Fibroblast of the conjunctiva (primary cell): ENCODE measurements at regions not wholly inside any gene's neighbourhood (a gene's known extent, or its start where the extent isn't known, plus 50 kb on each side); places are given as distances from the start of the nearest gene placed in this dataset.

ENCODE experiments used
- DNase-seq: peaks from one replicate; pipeline ENCODE4 v3.0.0-alpha.2; 2010; ENCODE audit warnings: low read depth

GRCh38 chr3:40858364-40859115, 333.8 kb downstream of the ZNF621 start:
- no peak for DNase-seq

GRCh38 chr3:40862946-40863345, 336.4 kb upstream of the CTNNB1 start:
- DNase-seq, result no peak

GRCh38 chr3:40864146-40864782, 335.0 kb upstream of the CTNNB1 start:
- DNase-seq, result no peak

GRCh38 chr3:40864915-40865314, 334.4 kb upstream of the CTNNB1 start:
- no peak for DNase-seq

DNA sequence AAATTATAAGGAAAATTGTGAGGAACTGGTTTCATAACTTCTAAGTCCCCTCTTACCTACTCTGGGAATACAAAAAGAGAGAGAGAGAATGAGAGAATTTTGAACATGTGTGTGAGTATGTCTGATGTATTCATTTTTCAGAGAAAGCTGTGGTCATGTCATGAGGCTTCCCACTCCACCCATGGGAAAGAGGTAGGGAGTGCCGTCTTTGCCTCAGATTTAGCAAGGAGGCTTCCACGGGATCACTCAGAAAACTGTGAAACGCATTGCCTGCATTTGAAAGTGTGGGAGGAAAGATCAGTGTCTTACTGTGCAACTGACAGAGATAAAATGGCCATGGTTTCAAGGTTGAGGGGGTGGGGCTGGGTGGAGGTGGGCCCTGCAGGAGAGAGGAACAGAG, 331.5 kb upstream of the CTNNB1 start:
- DNase-seq, result no peak

GRCh38 chr3:40869013-40869412, 330.3 kb upstream of the CTNNB1 start:
- no peak for DNase-seq

DNA sequence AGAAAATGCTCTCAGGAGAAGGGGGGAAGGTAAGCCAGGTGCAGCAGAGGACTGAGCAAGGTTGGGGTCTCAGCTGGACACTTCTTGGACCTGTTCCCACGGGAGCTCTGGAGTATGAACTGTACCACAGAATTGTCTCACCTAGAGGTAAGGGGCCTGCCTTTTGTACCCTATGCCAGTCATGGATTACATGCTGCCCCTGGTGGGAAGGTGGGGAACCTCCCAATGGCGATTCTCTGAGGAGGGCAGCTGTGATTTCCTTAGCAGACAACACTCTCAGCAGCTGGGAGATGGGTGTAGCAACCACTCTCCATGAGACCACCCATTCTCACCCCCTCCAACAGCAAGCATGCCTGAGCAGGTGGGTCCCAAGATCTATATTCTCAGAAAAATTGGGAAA, 329.4 kb upstream of the CTNNB1 start:
- DNase-seq, result no peak

DNA sequence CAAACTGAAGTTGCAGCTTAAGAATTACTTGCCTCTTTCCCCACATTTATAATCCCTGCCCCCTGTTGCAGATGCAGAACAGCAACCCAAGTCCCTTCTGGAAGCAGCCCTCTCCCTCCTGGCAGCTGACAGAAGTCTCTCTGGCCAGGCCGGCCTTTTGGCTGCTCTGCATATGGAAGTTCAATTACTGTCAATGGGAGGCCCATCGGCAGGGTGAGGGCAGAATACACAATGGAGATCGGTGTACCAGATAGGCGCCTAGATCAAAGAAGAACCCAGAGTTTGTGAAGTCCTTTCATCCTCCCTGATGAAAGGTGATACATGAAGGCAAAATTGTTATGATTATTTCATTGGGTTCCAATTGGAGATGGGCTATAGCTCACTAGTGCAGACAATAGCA, 327.9 kb upstream of the CTNNB1 start:
- DNase-seq, result no peak

- no peak for DNase-seq
These were observed 326.9 kb upstream of the CTNNB1 start for GRCh38 chr3:40872258-40872920.

- no peak for DNase-seq
These were observed 325.8 kb upstream of the CTNNB1 start for GRCh38 chr3:40873476-40873875.

DNA sequence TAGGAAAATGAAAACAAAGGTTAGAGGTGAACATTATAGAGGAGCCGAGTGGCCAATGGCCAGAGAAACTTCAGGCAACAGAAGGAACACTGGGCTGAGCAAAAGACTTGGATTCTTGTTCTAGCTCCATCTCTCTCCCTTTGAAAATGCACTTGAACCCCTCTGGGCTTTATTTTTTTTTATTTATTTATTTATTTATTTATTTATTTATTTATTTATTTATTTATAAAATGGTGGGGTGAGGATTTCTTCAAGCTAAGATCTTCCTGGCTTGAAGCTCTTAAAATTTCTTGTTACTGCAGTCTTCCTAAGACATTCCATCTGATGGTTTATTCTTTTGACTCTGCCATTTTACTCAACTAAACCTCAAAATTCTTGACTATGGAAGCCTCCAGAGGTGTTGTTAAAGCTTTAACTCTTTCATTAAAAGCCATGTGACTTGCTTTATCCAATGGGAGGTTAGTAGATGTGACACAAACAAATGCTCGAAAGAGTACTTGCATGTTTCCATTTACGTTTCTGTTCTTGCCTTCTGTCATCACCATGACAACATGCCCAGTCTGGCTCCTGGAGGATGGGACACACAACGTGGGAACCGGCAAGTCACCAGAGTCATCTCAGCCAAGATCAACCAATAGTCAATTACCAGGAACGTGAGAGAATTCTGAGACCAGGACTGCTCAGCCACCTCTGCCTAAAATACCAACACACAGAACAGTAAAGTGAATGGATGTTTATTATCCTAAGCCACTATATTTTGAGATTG, 325.2 kb upstream of the CTNNB1 start:
- DNase-seq, result no peak

DNA sequence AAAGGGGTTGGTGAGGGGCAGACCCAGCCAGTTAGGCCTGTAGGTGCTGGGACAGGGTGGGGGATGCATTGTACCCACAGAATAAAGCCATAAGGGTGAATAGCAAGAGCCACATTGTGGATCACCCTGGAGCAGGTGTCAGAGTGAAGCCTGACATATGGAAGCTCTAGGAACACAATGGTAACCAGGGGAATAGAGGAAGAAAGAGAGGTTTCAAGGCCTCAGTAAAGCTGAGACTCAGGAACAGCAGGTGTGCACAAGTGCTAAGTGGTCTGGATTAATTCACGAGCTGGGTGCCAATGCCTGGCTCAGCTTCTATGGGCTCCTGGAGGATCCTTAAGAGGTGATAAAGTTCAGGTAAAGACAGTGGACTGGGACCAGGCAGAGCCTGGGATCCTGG, 323.7 kb upstream of the CTNNB1 start:
- no peak for DNase-seq

- no peak for DNase-seq
These were observed 323.3 kb upstream of the CTNNB1 start for GRCh38 chr3:40876009-40876408.

- DNase-seq, result no peak
These were observed 322.8 kb upstream of the CTNNB1 start for GRCh38 chr3:40876496-40876895.

GRCh38 chr3:40877631-40878463, 321.5 kb upstream of the CTNNB1 start:
- peak; percentile 83 for DNase-seq

GRCh38 chr3:40878464-40878905, 320.8 kb upstream of the CTNNB1 start:
- DNase-seq, result no peak

GRCh38 chr3:40885430-40885829, 313.9 kb upstream of the CTNNB1 start:
- no peak for DNase-seq

DNA sequence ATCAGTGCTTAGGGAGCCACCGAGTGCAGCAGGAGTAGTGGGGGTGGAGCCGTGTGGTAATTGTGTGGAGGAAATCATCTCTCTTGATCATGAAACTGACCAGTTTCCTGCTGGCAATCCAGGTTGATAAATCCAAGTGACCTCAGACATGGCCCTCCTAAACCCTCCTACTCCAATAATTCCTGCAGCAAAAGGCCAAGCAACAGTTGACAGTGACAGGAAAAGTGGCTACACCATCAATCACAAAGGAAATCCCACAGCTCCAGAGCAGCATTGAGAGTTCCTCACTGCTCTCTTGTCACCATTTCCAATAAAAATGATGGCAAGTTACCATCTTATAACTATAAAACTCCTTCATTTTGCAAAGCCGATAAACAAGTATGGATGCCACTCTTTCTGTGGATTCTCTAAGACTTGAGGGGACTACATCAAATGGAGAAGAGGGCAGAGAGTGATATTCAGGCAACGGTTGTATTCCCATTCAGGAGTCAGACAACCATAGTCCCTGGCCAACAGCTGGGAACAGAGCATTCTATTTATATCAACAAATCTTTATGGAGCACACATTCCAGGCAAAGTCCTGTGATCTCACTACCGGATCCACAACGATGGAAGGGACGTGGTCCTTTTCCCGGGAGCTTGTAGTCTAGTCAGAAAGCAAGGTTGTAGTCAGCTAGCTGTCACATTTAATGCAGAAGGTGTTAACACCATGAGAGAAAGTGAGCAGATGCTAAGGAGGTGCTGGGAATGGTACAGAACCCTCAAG, 312.5 kb upstream of the CTNNB1 start:
- no peak for DNase-seq

- DNase-seq, result no peak
These were observed 308.1 kb upstream of the CTNNB1 start for GRCh38 chr3:40891186-40891585.

DNA sequence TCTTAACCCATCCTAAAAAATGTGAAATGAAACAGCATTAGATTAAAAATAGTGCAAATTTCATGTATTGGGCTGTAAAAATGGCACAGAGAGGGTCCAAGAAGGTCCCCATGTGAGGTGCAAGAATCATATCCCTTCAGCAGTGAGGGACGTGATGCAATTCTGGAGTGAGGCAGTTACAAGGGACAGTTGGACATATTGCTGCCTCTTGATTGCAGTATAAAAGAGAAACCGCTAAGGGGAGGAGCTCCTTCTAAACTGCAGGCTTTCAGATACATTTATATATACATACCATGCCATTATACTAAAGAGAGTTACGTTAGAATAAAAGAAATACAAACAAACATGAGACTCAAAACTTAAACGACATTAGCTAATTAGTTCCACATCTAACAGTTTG, 304.2 kb upstream of the CTNNB1 start:
- no peak for DNase-seq

GRCh38 chr3:40899286-40899712, 300.0 kb upstream of the CTNNB1 start:
- no peak for DNase-seq
